H1 (cell line): ENCODE measurements at regions not wholly inside any gene's neighbourhood (a gene's known extent, or its start where the extent isn't known, plus 50 kb on each side); places are given as distances from the start of the nearest gene placed in this dataset.
A peak's percentile ranks its signal among the peaks of the same experiment; 100 is the strongest.

Experiments
- CTCF ChIA-PET: fragments of 300-600 bp; sonication (Branson Sonifier 250); formaldehyde crosslinking; loops from one replicate; lab custom pipeline; 2021; ENCODE audit not compliant: partially characterized antibody; lab: Charles Lee
- POLR2A ChIA-PET: fragments of 300-600 bp; sonication (Branson Sonifier 250); formaldehyde crosslinking; loops from one replicate; lab custom pipeline; 2021; ENCODE audit warnings: inconsistent platforms; ENCODE audit not compliant: partially characterized antibody; lab: Charles Lee
- DNase-seq, 2 experiments: peaks; one replicate each; pipeline versions ENCODE4 v3.0.0 to v3.0.0-alpha.2; 2010 to 2022; ENCODE audit warnings: low spot score in 2 of 2, low read depth in 1 of 2, mixed read lengths in 1 of 2
- FAIRE-seq: peaks from 2 replicates; lab custom pipeline; 2011; peaks lifted over from hg19 to GRCh38; lab: Jason Lieb, UNC
- H2AFZ ChIP-seq: 2 replicates; pipeline ENCODE4 v1.8.1; 2012; ENCODE audit warnings: low read length, inconsistent platforms
- H2AK5ac ChIP-seq: 2 replicates; pipeline ENCODE4 v1.6.1; 2013; ENCODE audit warnings: low read depth, low read length
- H2BK120ac ChIP-seq: replicated peaks from 2 replicates; pipeline ENCODE3; 2013; ENCODE audit warnings: low read depth, low read length, inconsistent platforms
- H2BK12ac ChIP-seq: 2 replicates; pipeline ENCODE4 v1.6.1; 2013; ENCODE audit warnings: low read depth, low read length
- H2BK15ac ChIP-seq: 2 replicates; pipeline ENCODE4 v1.6.1; 2013; ENCODE audit warnings: low read length
- H2BK20ac ChIP-seq: 2 replicates; pipeline ENCODE4 v1.6.1; 2013; ENCODE audit warnings: low read length
- H2BK5ac ChIP-seq: 2 replicates; pipeline ENCODE4 v1.6.1; 2013; ENCODE audit warnings: low read depth, low read length
- H3K14ac ChIP-seq: 2 replicates; pipeline ENCODE4 v1.6.1; 2013; ENCODE audit warnings: inconsistent platforms; ENCODE audit not compliant: insufficient read length
- H3K18ac ChIP-seq: 2 replicates; pipeline ENCODE4 v1.6.1; 2013; ENCODE audit warnings: low read length; ENCODE audit errors: extremely low read depth
- H3K23ac ChIP-seq: 2 replicates; pipeline ENCODE4 v1.6.1; 2013; ENCODE audit warnings: inconsistent platforms; ENCODE audit not compliant: insufficient read length
- H3K23me2 ChIP-seq: 2 replicates; pipeline ENCODE4 v1.6.1; 2013; ENCODE audit warnings: low read depth, low read length
- H3K27ac ChIP-seq: 2 replicates; pipeline ENCODE4 v1.6.1; 2011; ENCODE audit warnings: low read depth, low read length, inconsistent platforms
- H3K27me3 ChIP-seq, 4 experiments: replicated peaks in 1 of 4; 1 replicate in 1 of 4; 2 replicates in 3 of 4; pipeline versions ENCODE4 v1.6.1 to v1.8.1; 2011 to 2013; ENCODE audit warnings: low read length in 3 of 4, mild to moderate bottlenecking in 3 of 4, inconsistent platforms in 2 of 4, mixed read lengths in 2 of 4, moderate library complexity in 1 of 4; ENCODE audit not compliant: control insufficient read depth in 3 of 4, insufficient read depth in 3 of 4; ENCODE audit errors: extremely low read depth in 1 of 4
- H3K36me3 ChIP-seq, 4 experiments: 2 replicates each; pipeline versions ENCODE4 v1.6.1 to v1.8.1; 2011 to 2013; ENCODE audit warnings: mild to moderate bottlenecking in 4 of 4, low read length in 3 of 4, moderate library complexity in 2 of 4, control low read depth in 1 of 4, inconsistent platforms in 1 of 4; ENCODE audit not compliant: insufficient read depth in 4 of 4, control insufficient read depth in 2 of 4
- H3K4ac ChIP-seq: replicated peaks from 2 replicates; pipeline ENCODE3; 2013; ENCODE audit warnings: low read length, low read depth, mixed read lengths, inconsistent platforms; ENCODE audit not compliant: insufficient read length
- H3K4me1 ChIP-seq, 4 experiments: replicated peaks in 1 of 4; 1 replicate in 1 of 4; 2 replicates in 3 of 4; pipeline versions ENCODE4 v1.6.1 to v1.8.1; 2011 to 2013; ENCODE audit warnings: low read length in 3 of 4, inconsistent platforms in 2 of 4, mixed read lengths in 1 of 4; ENCODE audit not compliant: insufficient read depth in 4 of 4, control insufficient read depth in 3 of 4
- H3K4me2 ChIP-seq, 2 experiments: 2 replicates each; pipeline versions ENCODE4 v1.6.1 to v1.8.1; 2011 to 2013; ENCODE audit warnings: low read depth in 2 of 2, low read length in 2 of 2, control low read depth in 1 of 2, inconsistent platforms in 1 of 2, mild to moderate bottlenecking in 1 of 2; ENCODE audit not compliant: insufficient read depth in 1 of 2
- H3K4me3 ChIP-seq, 4 experiments: fragments of 200-600, 300-600 bp in 1 of 4; sonication (generic), shearing (Covaris generic), sonication (Bioruptor Twin) in 1 of 4; 2 replicates each; pipeline versions ENCODE4 v1.5.1 to v1.8.1; 2011 to 2016; ENCODE audit warnings: low read length in 4 of 4, low read depth in 3 of 4, control low read depth in 2 of 4, inconsistent platforms in 2 of 4, mild to moderate bottlenecking in 2 of 4, mixed read lengths in 1 of 4, moderate library complexity in 1 of 4; ENCODE audit not compliant: insufficient read depth in 2 of 4; ENCODE audit errors: extremely low read depth in 1 of 4
- H3K56ac ChIP-seq: replicated peaks from 2 replicates; pipeline ENCODE3; 2013; ENCODE audit warnings: low read depth, mild to moderate bottlenecking, mixed read lengths, low read length, inconsistent platforms; ENCODE audit not compliant: insufficient read length
- H3K79me1 ChIP-seq: 2 replicates; pipeline ENCODE4 v1.6.1; 2013; ENCODE audit warnings: low read depth, low read length, control low read depth
- H3K79me2 ChIP-seq, 2 experiments: 2 replicates each; pipeline versions ENCODE4 v1.6.1 to v1.8.1; 2012 to 2013; ENCODE audit warnings: low read length in 2 of 2, mild to moderate bottlenecking in 2 of 2, inconsistent platforms in 1 of 2; ENCODE audit not compliant: insufficient read depth in 2 of 2, control insufficient read depth in 1 of 2
- H3K9ac ChIP-seq, 4 experiments: replicated peaks in 1 of 4; 1 replicate in 1 of 4; 2 replicates in 3 of 4; pipeline versions ENCODE4 v1.6.1 to v1.8.1; 2011 to 2013; ENCODE audit warnings: low read depth in 3 of 4, low read length in 3 of 4, control low read depth in 2 of 4, mild to moderate bottlenecking in 2 of 4, moderate library complexity in 2 of 4, inconsistent platforms in 1 of 4; ENCODE audit errors: extremely low read depth in 1 of 4
- H3K9me3 ChIP-seq, 2 experiments: 2 replicates each; pipeline versions ENCODE4 v1.6.1 to v1.8.1; 2012 to 2013; ENCODE audit warnings: mild to moderate bottlenecking in 2 of 2, moderate library complexity in 2 of 2, control low read depth in 1 of 2, inconsistent platforms in 1 of 2, low read depth in 1 of 2, low read length in 1 of 2, mixed read lengths in 1 of 2; ENCODE audit not compliant: insufficient read depth in 2 of 2
- H4K20me1 ChIP-seq, 2 experiments: replicated peaks in 1 of 2; 2 replicates each; pipeline versions ENCODE3 to v1.8.1; 2011 to 2013; ENCODE audit warnings: inconsistent platforms in 2 of 2, low read length in 2 of 2, mild to moderate bottlenecking in 1 of 2; ENCODE audit not compliant: insufficient read depth in 2 of 2, control insufficient read depth in 1 of 2
- H4K5ac ChIP-seq: 2 replicates; pipeline ENCODE4 v1.6.1; 2013; ENCODE audit warnings: low read length, low read depth, mixed read lengths, inconsistent platforms; ENCODE audit not compliant: insufficient read length
- H4K8ac ChIP-seq: 2 replicates; pipeline ENCODE4 v1.8.0; 2013; ENCODE audit warnings: mild to moderate bottlenecking, moderate library complexity, low read length, inconsistent platforms; ENCODE audit not compliant: insufficient read depth; ENCODE audit errors: extremely low read depth
- H4K91ac ChIP-seq: replicated peaks from 2 replicates; pipeline ENCODE3; 2013; ENCODE audit warnings: low read length, mixed read lengths, inconsistent platforms; ENCODE audit not compliant: insufficient read length
- ASH2L ChIP-seq: fragments of 200-600, 300-600 bp; sonication (generic); IDR thresholded peaks from one replicate; pipeline ENCODE4 v1.7.1; 2017; ENCODE audit warnings: low read length
- HDAC2 ChIP-seq, 2 experiments: fragments of 300-600 bp in 1 of 2; sonication (generic) in 1 of 2; IDR thresholded peaks; 2 replicates each; pipeline ENCODE4 v1.6.1; 2011 to 2012; ENCODE audit warnings: low read depth in 2 of 2, low read length in 2 of 2, mild to moderate bottlenecking in 2 of 2, moderate library complexity in 2 of 2, borderline replicate concordance in 1 of 2, inconsistent platforms in 1 of 2
- KDM1A ChIP-seq: fragments of 200-600, 300-600 bp; sonication (generic); IDR thresholded peaks from 2 replicates; pipeline ENCODE4 v1.7.1; 2016; ENCODE audit warnings: mild to moderate bottlenecking, low read length, borderline replicate concordance
- TCF12 ChIP-seq: IDR thresholded peaks from 2 replicates; pipeline ENCODE4 v1.6.1; 2011; ENCODE audit warnings: low read depth, mild to moderate bottlenecking, low read length
- WGBS, 2 experiments: shearing (Covaris generic) in 1 of 2; methylation state at CpG; one replicate each; pipeline versions ENCODE4 v1.1.6 to v1.1.7; 2013 to 2015; ENCODE audit warnings: low lambda C conversion rate in 2 of 2, mixed read lengths in 2 of 2, inconsistent platforms in 1 of 2, low coverage in 1 of 2, missing lambda C conversion rate in 1 of 2; ENCODE audit not compliant: insufficient replicate concordance in 2 of 2, insufficient coverage in 1 of 2, insufficient read length in 1 of 2; ENCODE audit errors: extremely low coverage in 1 of 2, missing lambda C conversion rate in 1 of 2; 5-methylcytosine and 5-hydroxymethylcytosine counted together

GRCh38 chr20:19915111-19915798, 101.9 kb upstream of the NAA20 start:
- H2BK20ac ChIP-seq = no peak overlapping the region
- H3K9ac ChIP-seq = no peak overlapping the region
- H3K27ac ChIP-seq = no peak overlapping the region
- peak overlapping the region; percentile 54; the same call in 1 of the 2 replicates for H4K8ac ChIP-seq
- H4K91ac ChIP-seq = no peak overlapping the region
- DNase-seq (no peak), FAIRE-seq (no peak)
- H3K79me1 ChIP-seq = no peaks in the 10 kb centered on the region
- WGBS, 2 experiments = 84% methylated on average over 6 of the region's 6 CpGs; no CpG with 5 or more reads in 1 of the 2 experiments
- no peak overlapping the region for H3K4ac ChIP-seq
- no peak overlapping the region for H3K4me2 ChIP-seq
- no peak overlapping the region for H2AK5ac ChIP-seq
- H3K56ac ChIP-seq = no peak overlapping the region
- H2BK15ac ChIP-seq = no peak overlapping the region
- H2BK12ac ChIP-seq = 0 out of 2 replicates have a peak overlapping the region, but pooled peaks have one; percentile 60
- no peak overlapping the region; the same call in 1 of the 2 replicates for H2BK5ac ChIP-seq
- no peaks in the 10 kb centered on the region for H3K36me3 ChIP-seq
- POLR2A ChIA-PET = no interaction called here
- no peak overlapping the region; the same call in 1 of the 2 replicates for H3K18ac ChIP-seq
- CTCF ChIA-PET = interaction anchor here (0.5 to 0.8 kb wide), 2 partner anchors 10 to 26 kb away, joined by 3 read pairs; no protein-coding TSS in a partner anchor
- H3K4me1 ChIP-seq = peaks cover 0 to 4% (median 3%) of the 10 kb centered on the region in 4 experiments; a peak in 3 of 7 replicates
- H3K4me3 ChIP-seq = no peak overlapping the region
- H4K20me1 ChIP-seq = no peaks in the 10 kb centered on the region
- H3K14ac ChIP-seq = no peak overlapping the region
- no peak overlapping the region for H4K5ac ChIP-seq
- no peaks in the 10 kb centered on the region for H3K27me3 ChIP-seq
- H2BK120ac ChIP-seq = no peak overlapping the region
- no peak overlapping the region; the same call in 1 of the 2 replicates for H2AFZ ChIP-seq
- TF ChIP-seq TCF12 (no peak), ASH2L (no peak), KDM1A (no peak), HDAC2 (IDR thresholded peaks at IDR 0.05; ENCODE audit: borderline replicate concordance in 1 of 2, low read depth in 2 of 2, low read length in 2 of 2) (no peak)
- H3K23me2 ChIP-seq = no peaks in the 10 kb centered on the region
- no peak overlapping the region for H3K23ac ChIP-seq
- H3K79me2 ChIP-seq = no peaks in the 10 kb centered on the region
- no peaks in the 10 kb centered on the region for H3K9me3 ChIP-seq
